ENCODE measurements at regions not wholly inside any gene's neighbourhood (a gene's known extent, or its start where the extent isn't known, plus 50 kb on each side); places are given as distances from the start of the nearest gene placed in this dataset.

DNA sequence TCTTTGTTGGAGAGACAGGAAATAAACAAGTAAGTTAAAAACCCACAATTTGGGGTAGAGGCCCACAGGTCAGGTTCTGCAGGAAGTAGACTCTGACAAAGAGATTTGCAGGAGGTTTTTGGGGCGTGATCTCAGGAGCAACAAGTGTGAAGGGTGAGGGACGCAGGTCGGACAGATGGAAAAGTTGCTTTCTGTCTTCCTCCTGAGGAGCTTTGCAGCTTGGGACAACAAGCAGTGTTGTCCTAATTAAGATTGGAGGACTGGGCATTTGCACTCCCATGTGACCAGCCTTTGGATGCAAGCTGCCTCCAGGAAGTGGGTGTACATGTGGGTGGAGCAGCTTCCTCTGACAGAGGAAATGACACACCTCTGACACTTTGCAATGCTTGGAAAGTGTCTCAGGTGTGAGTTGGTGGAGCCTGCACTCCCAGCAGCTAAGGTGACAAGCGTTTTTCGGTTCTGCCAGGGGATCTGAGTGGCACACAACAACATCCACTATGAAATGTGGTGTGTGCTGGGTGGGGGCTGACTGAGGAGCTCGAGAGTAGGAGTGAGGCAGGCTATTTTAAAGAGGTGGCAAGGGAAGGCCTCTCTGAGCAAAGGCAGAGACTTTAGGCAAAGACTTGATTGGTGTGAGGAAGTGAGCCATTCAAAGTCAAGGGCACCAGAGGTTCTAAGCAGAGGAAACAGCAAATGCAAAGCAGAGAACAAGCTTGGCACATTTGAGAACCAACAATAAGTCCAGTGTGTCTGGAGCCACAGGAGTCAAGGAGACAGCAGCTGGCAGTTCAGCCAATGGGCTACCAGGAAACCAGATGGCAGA lies 339.8 kb upstream of the GATB start:
- Histone ChIP-seq H3K36me3 (replicated peaks; ENCODE audit: insufficient read depth, low read length) (no peaks in the 10 kb centered on the region), H2AFZ (ENCODE audit: low read length) (peak overlapping the region; percentile 35), H3K9ac (ENCODE audit: low read length) (no peak overlapping the region), H3F3A (ENCODE audit: insufficient read depth, low read length) (no peaks in the 10 kb centered on the region), H3K79me2 (ENCODE audit: low read length) (no peaks in the 10 kb centered on the region), H3K4me2 (ENCODE audit: low read depth, low read length) (no peak overlapping the region), H3K9me2 (replicated peaks; ENCODE audit: insufficient read depth, low read length) (no peaks in the 10 kb centered on the region), H3K27me3 (replicated peaks; ENCODE audit: insufficient read depth, low read length) (no peaks in the 10 kb centered on the region), H3K4me1 (ENCODE audit: low read length) (peaks cover 10% of the 10 kb centered on the region), H3K27ac (ENCODE audit: low read length) (peak overlapping the region; percentile 9; the same call in 1 of the 2 replicates), H3K4me3 (ENCODE audit: low read length) (no peak overlapping the region), H3K9me3 (replicated peaks; ENCODE audit: insufficient read depth, low read length) (no peaks in the 10 kb centered on the region), H4K20me1 (ENCODE audit: insufficient read depth, low read length) (no peaks in the 10 kb centered on the region)
- DNase-seq, result no peak
- TF ChIP-seq EZH2phosphoT487 (IDR thresholded peaks at IDR 0.05; ENCODE audit: low read length) (no peak), EZH2 (optimal IDR thresholded peaks at IDR 0.05; ENCODE audit: low read depth, low read length) (no peak)
- TF ChIP-seq, protein P1, sequence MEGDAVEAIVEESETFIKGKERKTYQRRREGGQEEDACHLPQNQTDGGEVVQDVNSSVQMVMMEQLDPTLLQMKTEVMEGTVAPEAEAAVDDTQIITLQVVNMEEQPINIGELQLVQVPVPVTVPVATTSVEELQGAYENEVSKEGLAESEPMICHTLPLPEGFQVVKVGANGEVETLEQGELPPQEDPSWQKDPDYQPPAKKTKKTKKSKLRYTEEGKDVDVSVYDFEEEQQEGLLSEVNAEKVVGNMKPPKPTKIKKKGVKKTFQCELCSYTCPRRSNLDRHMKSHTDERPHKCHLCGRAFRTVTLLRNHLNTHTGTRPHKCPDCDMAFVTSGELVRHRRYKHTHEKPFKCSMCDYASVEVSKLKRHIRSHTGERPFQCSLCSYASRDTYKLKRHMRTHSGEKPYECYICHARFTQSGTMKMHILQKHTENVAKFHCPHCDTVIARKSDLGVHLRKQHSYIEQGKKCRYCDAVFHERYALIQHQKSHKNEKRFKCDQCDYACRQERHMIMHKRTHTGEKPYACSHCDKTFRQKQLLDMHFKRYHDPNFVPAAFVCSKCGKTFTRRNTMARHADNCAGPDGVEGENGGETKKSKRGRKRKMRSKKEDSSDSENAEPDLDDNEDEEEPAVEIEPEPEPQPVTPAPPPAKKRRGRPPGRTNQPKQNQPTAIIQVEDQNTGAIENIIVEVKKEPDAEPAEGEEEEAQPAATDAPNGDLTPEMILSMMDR (IDR thresholded peaks at IDR 0.05; ENCODE audit: low read length), result no peak

- H3K4me1 ChIP-seq (ENCODE audit: low read length), result peaks cover 10% of the 10 kb centered on the region
Observed at GRCh38 chr4:152099981-152100378, 339.2 kb upstream of the GATB start.

GRCh38 chr4:152099555-152099954 lies 338.7 kb upstream of the GATB start:
- H3K4me3 ChIP-seq (ENCODE audit: low read length), result no peak overlapping the region
- H4K20me1 ChIP-seq (ENCODE audit: insufficient read depth, low read length), result no peaks in the 10 kb centered on the region
- H3K9me3 ChIP-seq (replicated peaks; ENCODE audit: insufficient read depth, low read length), result no peaks in the 10 kb centered on the region
- H2AFZ ChIP-seq (ENCODE audit: low read length), result no peak overlapping the region
- no peak overlapping the region for H3K4me2 ChIP-seq (ENCODE audit: low read depth, low read length)
- H3K27me3 ChIP-seq (replicated peaks; ENCODE audit: insufficient read depth, low read length), result no peaks in the 10 kb centered on the region
- TF ChIP-seq EZH2 (optimal IDR thresholded peaks at IDR 0.05; ENCODE audit: low read depth, low read length), result no peak
- TF ChIP-seq, protein P1 (IDR thresholded peaks at IDR 0.05; ENCODE audit: low read length), result no peak
- no peak for TF ChIP-seq EZH2phosphoT487 (IDR thresholded peaks at IDR 0.05; ENCODE audit: low read length)
- H3K4me1 ChIP-seq (ENCODE audit: low read length), result peaks cover 10% of the 10 kb centered on the region
- no peak overlapping the region for H3K9ac ChIP-seq (ENCODE audit: low read length)
- DNase-seq, result no peak
- no peaks in the 10 kb centered on the region for H3K36me3 ChIP-seq (replicated peaks; ENCODE audit: insufficient read depth, low read length)
- H3K27ac ChIP-seq (ENCODE audit: low read length), result no peak overlapping the region
- H3F3A ChIP-seq (ENCODE audit: insufficient read depth, low read length), result no peaks in the 10 kb centered on the region
- no peaks in the 10 kb centered on the region for H3K79me2 ChIP-seq (ENCODE audit: low read length)
- no peaks in the 10 kb centered on the region for H3K9me2 ChIP-seq (replicated peaks; ENCODE audit: insufficient read depth, low read length)

More at GRCh38 chr4:152099981-152100378, 339.2 kb upstream of the GATB start:
- Histone ChIP-seq H3K4me3 (ENCODE audit: low read length) (no peak overlapping the region), H3K4me2 (ENCODE audit: low read depth, low read length) (no peak overlapping the region), H3K9me3 (replicated peaks; ENCODE audit: insufficient read depth, low read length) (no peaks in the 10 kb centered on the region), H3K27ac (ENCODE audit: low read length) (no peak overlapping the region), H3K9ac (ENCODE audit: low read length) (no peak overlapping the region), H3K9me2 (replicated peaks; ENCODE audit: insufficient read depth, low read length) (no peaks in the 10 kb centered on the region), H2AFZ (ENCODE audit: low read length) (no peak overlapping the region), H3K79me2 (ENCODE audit: low read length) (no peaks in the 10 kb centered on the region), H4K20me1 (ENCODE audit: insufficient read depth, low read length) (no peaks in the 10 kb centered on the region), H3F3A (ENCODE audit: insufficient read depth, low read length) (no peaks in the 10 kb centered on the region), H3K27me3 (replicated peaks; ENCODE audit: insufficient read depth, low read length) (no peaks in the 10 kb centered on the region), H3K36me3 (replicated peaks; ENCODE audit: insufficient read depth, low read length) (no peaks in the 10 kb centered on the region)
- DNase-seq, result no peak
- no peak for TF ChIP-seq EZH2phosphoT487 (IDR thresholded peaks at IDR 0.05; ENCODE audit: low read length)
- no peak for TF ChIP-seq EZH2 (optimal IDR thresholded peaks at IDR 0.05; ENCODE audit: low read depth, low read length)
- TF ChIP-seq, protein P1 (IDR thresholded peaks at IDR 0.05; ENCODE audit: low read length), result no peak
